Stimulated activated effector memory CD8-positive, alpha-beta T cell treated with anti-CD3 and anti-CD28 coated beads, Interleukin-12 subunit alpha, Interleukin-12 subunit beta, amount 100 ng/mL, for 72 hours (primary cell): ENCODE measurements at regions not wholly inside any gene's neighbourhood (a gene's known extent, or its start where the extent isn't known, plus 50 kb on each side); places are given as distances from the start of the nearest gene placed in this dataset.

Source experiments
- ATAC-seq: fragments of 150-1000 bp; cut with Tn5 transposase; 2 replicates; pipeline ENCODE4 v1.10.0; 2021
- DNase-seq, 2 donors: peaks; one replicate each; pipeline ENCODE4 v3.0.0; 2021 to 2022; ENCODE audit warnings: low spot score in 2 of 2
- H3K27ac Mint-ChIP-seq: one replicate; pipeline ENCODE4 v1.8.0; 2022; ENCODE audit warnings: mild to moderate bottlenecking, mixed read lengths
- H3K36me3 Mint-ChIP-seq: one replicate; pipeline ENCODE4 v1.8.0; 2022; ENCODE audit warnings: mild to moderate bottlenecking, mixed read lengths
- H3K4me1 Mint-ChIP-seq: one replicate; pipeline ENCODE4 v1.8.0; 2022; ENCODE audit warnings: mixed read lengths
- H3K4me3 Mint-ChIP-seq: one replicate; pipeline ENCODE4 v1.8.0; 2022; ENCODE audit warnings: mild to moderate bottlenecking, mixed read lengths
- H3K9me3 Mint-ChIP-seq: one replicate; pipeline ENCODE4 v1.8.0; 2022; ENCODE audit warnings: mixed read lengths

- no peaks in the 10 kb centered on the region for H3K9me3 Mint-ChIP-seq
- DNase-seq (no peak), ATAC-seq (no peak)
- H3K4me3 Mint-ChIP-seq = no peak overlapping the region
- no peaks in the 10 kb centered on the region for H3K36me3 Mint-ChIP-seq
- no peaks in the 10 kb centered on the region for H3K4me1 Mint-ChIP-seq
- no peak overlapping the region for H3K27ac Mint-ChIP-seq
Observed at GRCh38 chr17:14873540-14873939, 391.6 kb downstream of the PMP22 start.

DNA sequence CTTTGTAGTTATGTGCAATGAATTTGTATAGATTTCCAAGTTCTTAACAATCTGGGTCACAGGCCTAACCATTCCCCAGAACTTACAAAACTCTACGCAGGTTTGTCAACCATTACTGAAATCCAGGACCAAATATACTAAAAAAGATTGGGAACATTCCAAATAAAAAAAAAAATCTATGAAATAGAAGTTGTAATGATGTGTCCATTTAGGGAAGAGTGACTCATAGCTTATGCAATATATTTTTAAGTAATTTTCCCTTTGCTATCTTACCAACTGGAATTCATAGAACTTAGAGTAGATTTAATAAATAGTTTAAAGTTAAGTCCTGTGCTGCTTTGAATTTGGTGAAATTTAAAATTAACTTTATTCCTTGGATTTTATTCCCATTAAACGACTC is 393.2 kb downstream of the PMP22 start:
- no peak overlapping the region for H3K4me3 Mint-ChIP-seq
- no peak overlapping the region for H3K27ac Mint-ChIP-seq
- no peaks in the 10 kb centered on the region for H3K36me3 Mint-ChIP-seq
- ATAC-seq (no peak), DNase-seq (no peak)
- H3K9me3 Mint-ChIP-seq = no peaks in the 10 kb centered on the region
- H3K4me1 Mint-ChIP-seq = no peaks in the 10 kb centered on the region

DNA sequence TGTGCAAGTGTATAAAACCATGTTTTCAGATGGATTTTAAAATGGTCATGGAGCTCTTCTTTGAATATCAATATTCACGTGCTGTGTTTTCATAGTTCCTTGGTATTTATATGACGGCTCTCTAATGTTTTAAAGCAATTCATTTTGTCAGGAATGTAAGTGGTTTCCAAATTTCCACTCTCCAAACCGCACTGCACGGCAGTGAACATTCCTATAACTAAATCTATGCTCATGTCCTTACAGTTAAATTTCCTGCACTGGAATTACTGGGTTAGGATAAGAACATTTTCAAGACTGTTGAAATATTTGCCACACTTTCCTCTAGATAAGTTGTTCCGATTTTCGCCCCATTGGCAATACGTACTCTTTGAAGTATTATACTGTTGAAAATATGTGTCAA is 398.9 kb downstream of the PMP22 start:
- ATAC-seq (no peak), DNase-seq (no peak)
- H3K9me3 Mint-ChIP-seq = no peaks in the 10 kb centered on the region
- H3K36me3 Mint-ChIP-seq = no peaks in the 10 kb centered on the region
- H3K4me1 Mint-ChIP-seq = no peaks in the 10 kb centered on the region
- no peak overlapping the region for H3K4me3 Mint-ChIP-seq
- no peak overlapping the region for H3K27ac Mint-ChIP-seq

- Mint-ChIP-seq H3K27ac (no peak overlapping the region), H3K4me1 (no peaks in the 10 kb centered on the region), H3K9me3 (no peaks in the 10 kb centered on the region)
Observed at GRCh38 chr17:14864127-14864526, 401.0 kb downstream of the PMP22 start.

GRCh38 chr17:14859542-14859941 is 405.6 kb downstream of the PMP22 start:
- Mint-ChIP-seq H3K27ac (no peak overlapping the region), H3K4me1 (no peaks in the 10 kb centered on the region), H3K4me3 (no peak overlapping the region), H3K36me3 (no peaks in the 10 kb centered on the region), H3K9me3 (no peaks in the 10 kb centered on the region)
- DNase-seq (no peak), ATAC-seq (no peak)

More at GRCh38 chr17:14864127-14864526, 401.0 kb downstream of the PMP22 start:
- no peaks in the 10 kb centered on the region for H3K36me3 Mint-ChIP-seq
- no peak for ATAC-seq
- DNase-seq = no peak
- H3K4me3 Mint-ChIP-seq = no peak overlapping the region

DNA sequence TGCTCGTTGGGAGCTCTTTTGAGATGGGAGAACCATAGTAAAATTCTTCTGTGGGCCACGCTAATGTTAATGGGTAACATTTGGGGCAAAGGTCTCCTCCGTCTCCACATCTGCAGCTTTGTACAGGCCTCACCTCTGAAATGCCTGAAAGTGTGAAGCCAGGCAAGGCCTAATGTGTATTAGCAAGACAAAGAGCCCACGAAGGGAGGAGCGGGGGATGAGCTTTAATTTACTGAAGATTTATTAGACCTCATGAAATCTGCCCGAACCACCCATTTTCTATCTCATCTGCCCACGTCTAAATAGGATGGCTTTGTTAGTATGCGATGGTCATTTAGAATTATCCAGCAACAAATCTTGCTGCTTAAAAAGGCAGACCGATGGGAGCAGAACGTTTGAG is 408.9 kb downstream of the PMP22 start:
- ATAC-seq (no peak), DNase-seq (no peak)
- H3K4me1 Mint-ChIP-seq = no peaks in the 10 kb centered on the region
- no peaks in the 10 kb centered on the region for H3K36me3 Mint-ChIP-seq
- no peaks in the 10 kb centered on the region for H3K9me3 Mint-ChIP-seq
- no peak overlapping the region for H3K27ac Mint-ChIP-seq
- no peak overlapping the region for H3K4me3 Mint-ChIP-seq

DNA sequence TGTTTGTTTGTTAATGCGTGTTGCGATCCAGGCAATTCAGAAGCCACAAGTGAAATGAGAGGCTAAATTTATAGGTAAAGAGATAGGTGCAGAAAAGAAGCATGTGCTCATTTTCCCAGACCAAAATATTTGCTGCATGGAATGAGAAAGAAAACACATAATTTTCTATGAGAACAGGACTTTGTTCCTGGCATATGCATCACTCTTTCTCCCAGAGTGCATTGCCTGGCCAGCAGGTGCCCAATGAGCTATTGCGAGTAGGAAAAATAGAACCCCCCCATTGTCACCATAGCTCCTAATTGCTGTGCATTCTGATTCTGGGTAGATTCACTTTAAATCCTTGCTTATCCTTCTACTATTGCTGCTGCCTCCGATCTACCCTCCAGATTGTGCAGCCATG is 410.4 kb downstream of the PMP22 start:
- ATAC-seq (no peak), DNase-seq (no peak)
- no peaks in the 10 kb centered on the region for H3K36me3 Mint-ChIP-seq
- no peak overlapping the region for H3K27ac Mint-ChIP-seq
- no peaks in the 10 kb centered on the region for H3K9me3 Mint-ChIP-seq
- no peaks in the 10 kb centered on the region for H3K4me1 Mint-ChIP-seq
- H3K4me3 Mint-ChIP-seq = no peak overlapping the region

- no peak for ATAC-seq
- Mint-ChIP-seq H3K4me3 (no peak overlapping the region), H3K9me3 (peaks cover 3% of the 10 kb centered on the region), H3K36me3 (no peaks in the 10 kb centered on the region), H3K27ac (no peak overlapping the region), H3K4me1 (no peaks in the 10 kb centered on the region)
- DNase-seq = no peak
Observed at GRCh38 chr17:14845591-14846281, 419.4 kb downstream of the PMP22 start.

DNA sequence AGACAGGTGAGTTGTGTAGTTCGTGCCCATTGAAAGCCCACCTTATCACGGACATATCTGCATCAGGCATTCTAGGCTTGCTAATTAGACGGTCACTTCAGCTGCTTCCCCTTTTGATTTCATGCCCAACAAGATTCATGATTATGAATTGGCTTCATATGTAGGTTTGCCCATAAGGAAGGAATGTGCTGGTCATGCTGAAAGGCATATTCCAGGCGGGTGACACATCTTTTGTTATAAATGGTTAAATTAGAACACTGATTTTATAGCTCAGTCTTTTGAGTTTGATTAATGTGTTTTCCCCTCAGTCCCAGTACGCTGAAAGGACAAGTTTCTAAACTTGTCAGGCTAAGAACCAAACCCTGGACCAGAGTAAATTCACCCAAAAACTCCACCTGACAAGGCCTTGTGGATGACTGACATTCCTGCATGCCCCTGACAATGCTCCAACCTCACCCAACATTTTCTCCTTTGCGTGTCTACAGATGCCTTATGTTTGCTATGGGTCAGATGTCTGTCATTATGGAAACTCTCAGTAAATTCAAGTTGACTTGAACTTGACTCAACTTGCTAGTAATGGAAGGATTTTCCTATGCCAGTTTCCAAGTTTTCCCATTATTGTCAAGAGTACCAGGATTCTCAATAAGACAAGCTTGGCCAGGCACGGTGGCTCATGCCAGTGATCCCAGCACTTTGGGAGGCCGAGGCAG is 421.9 kb downstream of the PMP22 start:
- ATAC-seq = no peak
- H3K4me1 Mint-ChIP-seq = no peaks in the 10 kb centered on the region
- peaks cover 3% of the 10 kb centered on the region for H3K9me3 Mint-ChIP-seq
- H3K27ac Mint-ChIP-seq = no peak overlapping the region
- no peak for DNase-seq
- H3K4me3 Mint-ChIP-seq = no peak overlapping the region
- H3K36me3 Mint-ChIP-seq = no peaks in the 10 kb centered on the region

DNA sequence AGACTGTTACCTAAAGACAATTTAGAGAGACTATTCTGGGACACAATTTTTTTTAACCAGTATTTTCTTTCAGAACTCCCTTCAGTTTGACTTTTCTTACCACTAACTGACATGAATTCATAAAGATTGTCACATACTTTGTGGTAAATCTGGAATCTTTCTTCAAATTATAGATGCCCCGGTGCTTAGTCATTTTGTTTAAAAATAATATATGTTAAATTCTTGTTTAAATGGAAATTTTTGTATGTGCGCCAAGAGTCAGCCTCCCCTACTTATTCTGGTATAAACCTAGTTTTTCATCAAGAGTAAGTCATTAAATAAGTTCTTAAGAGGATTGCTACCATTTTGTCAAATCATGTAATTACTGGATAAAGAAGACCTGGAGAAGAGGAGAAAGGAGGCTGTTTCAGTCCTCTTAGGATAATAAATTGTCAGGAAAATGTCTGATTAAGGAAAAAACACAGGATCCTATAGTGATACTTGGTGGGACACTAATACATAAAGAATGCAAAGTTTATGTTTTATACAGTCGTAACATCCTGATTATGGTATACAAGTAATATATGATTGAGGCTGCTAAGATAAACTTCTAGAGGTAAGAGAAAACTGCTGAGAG is 424.4 kb downstream of the PMP22 start:
- Mint-ChIP-seq H3K9me3 (peaks cover 3% of the 10 kb centered on the region), H3K4me3 (no peak overlapping the region), H3K4me1 (no peaks in the 10 kb centered on the region), H3K27ac (no peak overlapping the region), H3K36me3 (no peaks in the 10 kb centered on the region)
- ATAC-seq (no peak), DNase-seq (no peak)

GRCh38 chr17:14838567-14838966 is 426.6 kb downstream of the PMP22 start:
- Mint-ChIP-seq H3K27ac (no peak overlapping the region), H3K9me3 (no peaks in the 10 kb centered on the region)
- no peak for ATAC-seq

GRCh38 chr17:14833201-14833785 is 431.8 kb downstream of the PMP22 start:
- Mint-ChIP-seq H3K27ac (no peak overlapping the region), H3K4me3 (no peak overlapping the region), H3K9me3 (no peaks in the 10 kb centered on the region), H3K4me1 (peaks cover 6% of the 10 kb centered on the region), H3K36me3 (no peaks in the 10 kb centered on the region)
- ATAC-seq (peak; percentile 51), DNase-seq (no peak)

More at GRCh38 chr17:14838567-14838966, 426.6 kb downstream of the PMP22 start:
- DNase-seq = no peak
- H3K36me3 Mint-ChIP-seq = no peaks in the 10 kb centered on the region
- H3K4me3 Mint-ChIP-seq = no peak overlapping the region
- no peaks in the 10 kb centered on the region for H3K4me1 Mint-ChIP-seq

DNA sequence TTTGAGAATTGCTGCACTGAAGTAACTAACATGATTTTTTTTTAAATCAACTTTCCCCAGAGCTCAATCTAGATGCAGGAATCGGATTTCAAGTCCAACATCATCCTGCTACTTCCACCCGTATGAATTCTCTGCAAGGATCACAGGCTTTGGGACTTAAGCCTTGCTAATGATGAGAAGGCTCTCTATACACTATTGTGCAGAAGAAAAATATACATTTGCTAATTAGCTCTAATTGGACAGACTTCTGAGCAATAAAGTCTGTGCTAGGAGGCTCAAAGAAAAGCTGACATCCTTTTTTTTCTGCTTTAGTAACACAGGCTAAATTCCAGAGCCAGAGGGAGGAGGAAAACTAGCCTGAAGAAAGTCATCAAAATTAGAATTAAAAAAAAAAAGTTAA is 433.6 kb downstream of the PMP22 start:
- DNase-seq (no peak), ATAC-seq (no peak)
- H3K4me3 Mint-ChIP-seq = no peak overlapping the region
- no peaks in the 10 kb centered on the region for H3K9me3 Mint-ChIP-seq
- peaks cover 6% of the 10 kb centered on the region for H3K4me1 Mint-ChIP-seq
- no peaks in the 10 kb centered on the region for H3K36me3 Mint-ChIP-seq
- no peak overlapping the region for H3K27ac Mint-ChIP-seq

DNA sequence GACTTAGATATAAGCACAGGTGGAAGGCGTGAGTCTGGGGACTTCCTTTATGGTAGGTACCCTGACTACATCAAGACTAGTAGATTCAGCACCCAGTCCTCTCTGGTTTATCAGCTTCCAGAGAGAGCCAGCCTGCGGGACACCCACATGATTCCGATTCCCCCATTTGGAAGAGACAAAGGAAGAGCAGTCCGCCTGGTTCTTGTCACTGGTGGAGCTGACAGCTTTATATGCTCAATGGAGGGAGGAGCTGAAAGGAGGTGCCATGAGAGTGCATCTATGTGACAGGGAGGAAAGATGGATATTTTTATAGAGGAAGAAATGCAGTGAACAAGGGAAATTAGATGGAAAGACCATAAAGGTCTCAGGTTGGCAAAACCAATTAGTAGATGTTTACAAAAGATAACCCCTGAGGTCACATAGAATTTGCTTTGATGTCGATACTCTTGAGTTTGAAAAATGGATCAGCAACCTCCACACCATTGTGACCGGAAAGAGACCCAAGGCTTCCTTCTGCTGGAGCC is 437.7 kb downstream of the PMP22 start:
- H3K4me1 Mint-ChIP-seq = no peaks in the 10 kb centered on the region
- no peak overlapping the region for H3K27ac Mint-ChIP-seq
- H3K4me3 Mint-ChIP-seq = no peak overlapping the region

GRCh38 chr17:14826358-14826757 is 438.8 kb downstream of the PMP22 start:
- ATAC-seq (no peak), DNase-seq (no peak)
- H3K4me1 Mint-ChIP-seq = no peaks in the 10 kb centered on the region
- no peaks in the 10 kb centered on the region for H3K36me3 Mint-ChIP-seq
- no peak overlapping the region for H3K4me3 Mint-ChIP-seq
- no peak overlapping the region for H3K27ac Mint-ChIP-seq
- H3K9me3 Mint-ChIP-seq = peaks cover 6% of the 10 kb centered on the region

More for the DNA sequence above, 437.7 kb downstream of the PMP22 start:
- DNase-seq (no peak), ATAC-seq (no peak)
- Mint-ChIP-seq H3K36me3 (no peaks in the 10 kb centered on the region), H3K9me3 (peaks cover 6% of the 10 kb centered on the region)
